Astrocyte of the cerebellum (primary cell): ENCODE measurements at regions not wholly inside any gene's neighbourhood (a gene's known extent, or its start where the extent isn't known, plus 50 kb on each side); places are given as distances from the start of the nearest gene placed in this dataset.

Experiments used
- DNase-seq: peaks from one replicate; pipeline ENCODE4 v3.0.0-alpha.2; 2011; ENCODE audit warnings: low read depth
- H3K4me3 ChIP-seq: 2 replicates; pipeline ENCODE4 v1.5.1; 2011; ENCODE audit warnings: mild to moderate bottlenecking, low read depth, low read length, moderate library complexity
- in situ Hi-C: cut with HindIII; loops from 2 replicates; pipeline ENCODE4 v1.10.0; 2017; ENCODE audit warnings: low sequenced_read_pairs
- TF ChIP-seq, protein P1 (sequence below): IDR thresholded peaks from 2 replicates; pipeline ENCODE4 v1.5.1; 2012; ENCODE audit warnings: low read length, low read depth, moderate library complexity, mild to moderate bottlenecking; ENCODE audit errors: missing control alignments

- in situ Hi-C loops, result no loop called here
- TF ChIP-seq, protein P1, sequence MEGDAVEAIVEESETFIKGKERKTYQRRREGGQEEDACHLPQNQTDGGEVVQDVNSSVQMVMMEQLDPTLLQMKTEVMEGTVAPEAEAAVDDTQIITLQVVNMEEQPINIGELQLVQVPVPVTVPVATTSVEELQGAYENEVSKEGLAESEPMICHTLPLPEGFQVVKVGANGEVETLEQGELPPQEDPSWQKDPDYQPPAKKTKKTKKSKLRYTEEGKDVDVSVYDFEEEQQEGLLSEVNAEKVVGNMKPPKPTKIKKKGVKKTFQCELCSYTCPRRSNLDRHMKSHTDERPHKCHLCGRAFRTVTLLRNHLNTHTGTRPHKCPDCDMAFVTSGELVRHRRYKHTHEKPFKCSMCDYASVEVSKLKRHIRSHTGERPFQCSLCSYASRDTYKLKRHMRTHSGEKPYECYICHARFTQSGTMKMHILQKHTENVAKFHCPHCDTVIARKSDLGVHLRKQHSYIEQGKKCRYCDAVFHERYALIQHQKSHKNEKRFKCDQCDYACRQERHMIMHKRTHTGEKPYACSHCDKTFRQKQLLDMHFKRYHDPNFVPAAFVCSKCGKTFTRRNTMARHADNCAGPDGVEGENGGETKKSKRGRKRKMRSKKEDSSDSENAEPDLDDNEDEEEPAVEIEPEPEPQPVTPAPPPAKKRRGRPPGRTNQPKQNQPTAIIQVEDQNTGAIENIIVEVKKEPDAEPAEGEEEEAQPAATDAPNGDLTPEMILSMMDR, result no peak
- no peak overlapping the region for H3K4me3 ChIP-seq
- no peak for DNase-seq
Measured at GRCh38 chr4:54843946-54844345, 186.2 kb downstream of the KIT start.

GRCh38 chr4:54843106-54843505, 185.3 kb downstream of the KIT start:
- DNase-seq, result no peak
- no peak overlapping the region for H3K4me3 ChIP-seq
- in situ Hi-C loops, result no loop called here
- TF ChIP-seq, protein P1, result no peak

DNA sequence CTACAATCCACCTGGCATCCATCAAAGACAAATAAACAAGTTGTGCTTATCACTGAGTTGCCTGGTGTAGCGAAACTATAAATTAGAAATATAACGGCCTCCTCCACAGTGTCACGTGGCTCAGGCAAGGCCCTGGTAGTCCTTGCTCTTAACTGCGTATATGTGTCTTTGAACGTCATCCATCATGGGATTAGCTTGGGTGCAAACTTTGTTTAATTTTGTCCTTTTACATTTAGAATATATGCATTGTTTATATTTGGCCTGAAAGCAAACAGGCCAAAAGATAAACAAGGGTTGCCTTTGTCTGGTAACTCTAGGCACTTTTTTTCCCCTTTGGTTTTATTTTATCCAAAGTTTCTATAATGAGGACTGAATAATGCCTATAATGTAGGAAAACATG, 184.9 kb downstream of the KIT start:
- in situ Hi-C loops, result no loop called here
- no peak overlapping the region for H3K4me3 ChIP-seq

DNA sequence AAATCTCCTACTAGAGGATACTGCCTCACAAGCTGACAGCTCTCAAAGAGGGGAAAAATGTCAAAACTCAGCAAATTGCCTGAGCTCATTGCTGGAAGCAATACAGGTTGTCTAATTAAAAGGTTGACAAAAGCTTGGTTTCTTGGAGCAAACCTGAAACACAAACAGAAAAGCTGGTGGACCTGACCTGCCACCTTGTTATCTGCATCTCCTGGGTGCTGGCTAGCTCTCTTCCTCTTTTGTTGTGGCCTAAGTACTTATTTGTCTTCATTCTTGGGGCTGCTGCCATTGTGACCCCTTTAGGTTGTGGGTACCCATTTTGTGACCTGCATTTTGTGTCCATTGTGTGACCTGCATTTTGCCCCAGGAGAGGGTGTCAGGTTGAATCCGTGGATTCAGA, 184.5 kb downstream of the KIT start:
- no peak overlapping the region for H3K4me3 ChIP-seq
- no peak for DNase-seq
- in situ Hi-C loops, result no loop called here
- TF ChIP-seq, protein P1, result no peak

More for the DNA sequence above, 184.9 kb downstream of the KIT start:
- no peak for DNase-seq
- TF ChIP-seq, protein P1, result no peak

GRCh38 chr4:54840992-54841768, 183.4 kb downstream of the KIT start:
- no peak for DNase-seq
- in situ Hi-C loops, result no loop called here
- H3K4me3 ChIP-seq, result no peak overlapping the region
- TF ChIP-seq, protein P1, result peak; percentile 36

- no peak overlapping the region for H3K4me3 ChIP-seq
- TF ChIP-seq, protein P1, result no peak
- no peak for DNase-seq
- in situ Hi-C loops, result no loop called here
Measured at GRCh38 chr4:54840430-54840829, 182.7 kb downstream of the KIT start.
